ENCODE measurements at regions not wholly inside any gene's neighbourhood (a gene's known extent, or its start where the extent isn't known, plus 50 kb on each side); places are given as distances from the start of the nearest gene placed in this dataset.

DNA sequence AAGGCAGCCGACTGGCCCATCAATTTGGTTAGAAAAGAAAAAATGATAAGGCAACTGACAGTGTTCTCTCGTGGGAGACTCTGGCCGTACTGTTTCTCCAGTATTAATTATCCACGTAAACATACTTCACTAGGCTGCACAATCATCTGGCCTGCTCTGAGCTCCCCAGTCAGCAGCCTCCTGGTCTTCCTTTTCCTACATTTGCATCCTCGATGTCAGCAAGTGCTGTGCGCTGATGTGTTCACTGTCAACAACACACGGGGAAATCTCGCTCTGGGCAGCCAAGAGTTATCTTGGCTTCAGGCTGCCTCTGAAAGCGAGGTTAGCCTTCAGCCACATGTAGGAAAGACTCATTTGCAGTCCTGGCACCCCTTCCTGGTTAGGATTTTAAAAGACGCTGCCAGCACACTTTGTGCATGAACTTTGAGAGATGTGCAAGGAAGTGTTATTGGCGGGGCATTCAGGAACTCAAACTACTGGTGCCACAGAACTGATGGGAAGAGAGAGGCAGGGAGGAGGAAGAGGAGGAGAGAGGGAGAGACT is 460.5 kb upstream of the ARID1B start:
- H3K27ac Mint-ChIP-seq: no peak overlapping the region
- Histone ChIP-seq H3K27me3 (ENCODE audit: insufficient read depth) (no peaks in the 10 kb centered on the region), H3K4me3 (no peak overlapping the region)

More for the DNA sequence above, 460.5 kb upstream of the ARID1B start:
- no peaks in the 10 kb centered on the region for H3K36me3 ChIP-seq (ENCODE audit: insufficient read depth)
- DNase-seq (ENCODE audit: low spot score) (no peak), ATAC-seq (no peak)
- H3F3A ChIP-seq (replicated peaks; ENCODE audit: low read depth): no peaks in the 10 kb centered on the region
- no peak overlapping the region for H3K4me3 Mint-ChIP-seq
- no peaks in the 10 kb centered on the region for H3K9me3 Mint-ChIP-seq
- no peak overlapping the region; the same call in 1 of the 2 replicates for H2AFZ ChIP-seq
- no peaks in the 10 kb centered on the region for H3K36me3 Mint-ChIP-seq (ENCODE audit: low read depth)
- H3K4me1 ChIP-seq (ENCODE audit: insufficient read depth): 0 out of 2 replicates have a peak, but pooled peaks cover 5% of the 10 kb centered on the region
- no peaks in the 10 kb centered on the region for H4K20me1 ChIP-seq (replicated peaks; ENCODE audit: insufficient read depth)
- no peak for TF ChIP-seq ZNF331 (CRISPR knock-in tag; IDR thresholded peaks at IDR 0.05; ENCODE audit: low read depth)
- no peak for TF ChIP-seq JUNB (IDR thresholded peaks at IDR 0.05; ENCODE audit: unreplicated experiment)
- TF ChIP-seq, protein P1, sequence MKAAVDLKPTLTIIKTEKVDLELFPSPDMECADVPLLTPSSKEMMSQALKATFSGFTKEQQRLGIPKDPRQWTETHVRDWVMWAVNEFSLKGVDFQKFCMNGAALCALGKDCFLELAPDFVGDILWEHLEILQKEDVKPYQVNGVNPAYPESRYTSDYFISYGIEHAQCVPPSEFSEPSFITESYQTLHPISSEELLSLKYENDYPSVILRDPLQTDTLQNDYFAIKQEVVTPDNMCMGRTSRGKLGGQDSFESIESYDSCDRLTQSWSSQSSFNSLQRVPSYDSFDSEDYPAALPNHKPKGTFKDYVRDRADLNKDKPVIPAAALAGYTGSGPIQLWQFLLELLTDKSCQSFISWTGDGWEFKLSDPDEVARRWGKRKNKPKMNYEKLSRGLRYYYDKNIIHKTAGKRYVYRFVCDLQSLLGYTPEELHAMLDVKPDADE (IDR thresholded peaks at IDR 0.05): no peak
- no peak for TF ChIP-seq CREB1 (CRISPR knock-in tag; IDR thresholded peaks at IDR 0.05; ENCODE audit: low read depth)
- no peak for TF ChIP-seq NANOG (IDR thresholded peaks at IDR 0.05; ENCODE audit: borderline replicate concordance)
- TF ChIP-seq POLR2AphosphoS5 (IDR thresholded peaks at IDR 0.05; ENCODE audit: low read depth): no peak
- TF ChIP-seq, protein P2, sequence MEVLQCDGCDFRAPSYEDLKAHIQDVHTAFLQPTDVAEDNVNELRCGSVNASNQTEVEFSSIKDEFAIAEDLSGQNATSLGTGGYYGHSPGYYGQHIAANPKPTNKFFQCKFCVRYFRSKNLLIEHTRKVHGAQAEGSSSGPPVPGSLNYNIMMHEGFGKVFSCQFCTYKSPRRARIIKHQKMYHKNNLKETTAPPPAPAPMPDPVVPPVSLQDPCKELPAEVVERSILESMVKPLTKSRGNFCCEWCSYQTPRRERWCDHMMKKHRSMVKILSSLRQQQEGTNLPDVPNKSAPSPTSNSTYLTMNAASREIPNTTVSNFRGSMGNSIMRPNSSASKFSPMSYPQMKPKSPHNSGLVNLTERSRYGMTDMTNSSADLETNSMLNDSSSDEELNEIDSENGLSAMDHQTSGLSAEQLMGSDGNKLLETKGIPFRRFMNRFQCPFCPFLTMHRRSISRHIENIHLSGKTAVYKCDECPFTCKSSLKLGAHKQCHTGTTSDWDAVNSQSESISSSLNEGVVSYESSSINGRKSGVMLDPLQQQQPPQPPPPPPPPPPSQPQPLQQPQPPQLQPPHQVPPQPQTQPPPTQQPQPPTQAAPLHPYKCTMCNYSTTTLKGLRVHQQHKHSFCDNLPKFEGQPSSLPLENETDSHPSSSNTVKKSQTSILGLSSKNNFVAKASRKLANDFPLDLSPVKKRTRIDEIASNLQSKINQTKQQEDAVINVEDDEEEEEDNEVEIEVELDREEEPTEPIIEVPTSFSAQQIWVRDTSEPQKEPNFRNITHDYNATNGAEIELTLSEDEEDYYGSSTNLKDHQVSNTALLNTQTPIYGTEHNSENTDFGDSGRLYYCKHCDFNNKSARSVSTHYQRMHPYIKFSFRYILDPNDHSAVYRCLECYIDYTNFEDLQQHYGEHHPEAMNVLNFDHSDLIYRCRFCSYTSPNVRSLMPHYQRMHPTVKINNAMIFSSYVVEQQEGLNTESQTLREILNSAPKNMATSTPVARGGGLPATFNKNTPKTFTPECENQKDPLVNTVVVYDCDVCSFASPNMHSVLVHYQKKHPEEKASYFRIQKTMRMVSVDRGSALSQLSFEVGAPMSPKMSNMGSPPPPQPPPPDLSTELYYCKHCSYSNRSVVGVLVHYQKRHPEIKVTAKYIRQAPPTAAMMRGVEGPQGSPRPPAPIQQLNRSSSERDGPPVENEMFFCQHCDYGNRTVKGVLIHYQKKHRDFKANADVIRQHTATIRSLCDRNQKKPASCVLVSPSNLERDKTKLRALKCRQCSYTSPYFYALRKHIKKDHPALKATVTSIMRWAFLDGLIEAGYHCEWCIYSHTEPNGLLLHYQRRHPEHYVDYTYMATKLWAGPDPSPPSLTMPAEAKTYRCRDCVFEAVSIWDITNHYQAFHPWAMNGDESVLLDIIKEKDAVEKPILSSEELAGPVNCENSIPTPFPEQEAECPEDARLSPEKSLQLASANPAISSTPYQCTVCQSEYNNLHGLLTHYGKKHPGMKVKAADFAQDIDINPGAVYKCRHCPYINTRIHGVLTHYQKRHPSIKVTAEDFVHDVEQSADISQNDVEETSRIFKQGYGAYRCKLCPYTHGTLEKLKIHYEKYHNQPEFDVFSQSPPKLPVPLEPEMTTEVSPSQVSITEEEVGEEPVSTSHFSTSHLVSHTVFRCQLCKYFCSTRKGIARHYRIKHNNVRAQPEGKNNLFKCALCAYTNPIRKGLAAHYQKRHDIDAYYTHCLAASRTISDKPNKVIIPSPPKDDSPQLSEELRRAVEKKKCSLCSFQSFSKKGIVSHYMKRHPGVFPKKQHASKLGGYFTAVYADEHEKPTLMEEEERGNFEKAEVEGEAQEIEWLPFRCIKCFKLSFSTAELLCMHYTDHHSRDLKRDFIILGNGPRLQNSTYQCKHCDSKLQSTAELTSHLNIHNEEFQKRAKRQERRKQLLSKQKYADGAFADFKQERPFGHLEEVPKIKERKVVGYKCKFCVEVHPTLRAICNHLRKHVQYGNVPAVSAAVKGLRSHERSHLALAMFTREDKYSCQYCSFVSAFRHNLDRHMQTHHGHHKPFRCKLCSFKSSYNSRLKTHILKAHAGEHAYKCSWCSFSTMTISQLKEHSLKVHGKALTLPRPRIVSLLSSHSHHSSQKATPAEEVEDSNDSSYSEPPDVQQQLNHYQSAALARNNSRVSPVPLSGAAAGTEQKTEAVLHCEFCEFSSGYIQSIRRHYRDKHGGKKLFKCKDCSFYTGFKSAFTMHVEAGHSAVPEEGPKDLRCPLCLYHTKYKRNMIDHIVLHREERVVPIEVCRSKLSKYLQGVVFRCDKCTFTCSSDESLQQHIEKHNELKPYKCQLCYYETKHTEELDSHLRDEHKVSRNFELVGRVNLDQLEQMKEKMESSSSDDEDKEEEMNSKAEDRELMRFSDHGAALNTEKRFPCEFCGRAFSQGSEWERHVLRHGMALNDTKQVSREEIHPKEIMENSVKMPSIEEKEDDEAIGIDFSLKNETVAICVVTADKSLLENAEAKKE (CRISPR knock-in tag; IDR thresholded peaks at IDR 0.05): no peak
- no peak for TF ChIP-seq EZH2phosphoT487 (IDR thresholded peaks at IDR 0.05; ENCODE audit: unreplicated experiment)
- H3K27ac ChIP-seq (ENCODE audit: low read depth): no peak overlapping the region
- no peak overlapping the region for H3K4me2 ChIP-seq
- no peaks in the 10 kb centered on the region; the same call in 2 of the 3 replicates for H3K4me1 Mint-ChIP-seq
- no peaks in the 10 kb centered on the region for H3K9me2 ChIP-seq (ENCODE audit: insufficient read depth)
- H3K27me3 Mint-ChIP-seq (ENCODE audit: insufficient read depth, low read depth, poor library complexity): peaks cover 2% of the 10 kb centered on the region
- H3K79me2 ChIP-seq (replicated peaks; ENCODE audit: insufficient read depth): no peaks in the 10 kb centered on the region

All from GM23338 (cell line).